OCI-LY1 (cell line): ENCODE measurements at regions not wholly inside any gene's neighbourhood (a gene's known extent, or its start where the extent isn't known, plus 50 kb on each side); places are given as distances from the start of the nearest gene placed in this dataset.

Experiments
- H2AFZ ChIP-seq: fragments of 200-600 bp; sonication (generic), shearing (Covaris generic); 2 replicates; pipeline ENCODE4 v1.6.0; 2014; ENCODE audit warnings: antibody characterized with exemption, mild to moderate bottlenecking, low read length
- H3F3A ChIP-seq: fragments of 200-600 bp; sonication (generic), shearing (Covaris generic); 2 replicates; pipeline ENCODE4 v1.6.0; 2014; ENCODE audit warnings: mild to moderate bottlenecking, antibody characterized with exemption, low read length, moderate library complexity; ENCODE audit not compliant: insufficient read depth
- H3K27ac ChIP-seq: fragments of 200-600 bp; sonication (generic); 2 replicates; pipeline ENCODE4 v1.5.1; 2014; ENCODE audit warnings: low read length, mixed run types, mild to moderate bottlenecking, low read depth; ENCODE audit not compliant: poor library complexity, severe bottlenecking
- H3K27me3 ChIP-seq: fragments of 200-600 bp; sonication (generic); 2 replicates; pipeline ENCODE4 v1.6.0; 2014; ENCODE audit warnings: antibody characterized with exemption, mild to moderate bottlenecking, low read length, moderate library complexity; ENCODE audit not compliant: insufficient read depth
- H3K36me3 ChIP-seq: fragments of 200-600 bp; sonication (generic); 2 replicates; pipeline ENCODE4 v1.6.1; 2014; ENCODE audit warnings: mild to moderate bottlenecking, antibody characterized with exemption, low read length, moderate library complexity, mixed read lengths; ENCODE audit not compliant: insufficient read depth
- H3K4me1 ChIP-seq: fragments of 200-600 bp; sonication (generic); 2 replicates; pipeline ENCODE4 v1.5.1; 2014; ENCODE audit warnings: mild to moderate bottlenecking, low read length, moderate library complexity; ENCODE audit not compliant: insufficient read depth, severe bottlenecking
- H3K4me2 ChIP-seq: fragments of 200-600 bp; sonication (generic), shearing (Covaris generic); 2 replicates; pipeline ENCODE4 v1.6.1; 2014; ENCODE audit warnings: low read length
- H3K4me3 ChIP-seq: fragments of 200-600 bp; sonication (generic); 2 replicates; pipeline ENCODE4 v1.5.1; 2014; ENCODE audit warnings: low read length, low read depth, mild to moderate bottlenecking, mixed read lengths; ENCODE audit not compliant: poor library complexity, severe bottlenecking
- H3K79me2 ChIP-seq: fragments of 200-600 bp; shearing (Covaris generic); 2 replicates; pipeline ENCODE4 v1.6.1; 2016; ENCODE audit warnings: mixed run types, low read length, mixed read lengths; ENCODE audit not compliant: insufficient read depth
- H3K9ac ChIP-seq: fragments of 200-600 bp; sonication (generic), shearing (Covaris generic); 2 replicates; pipeline ENCODE4 v1.6.1; 2014; ENCODE audit warnings: mild to moderate bottlenecking, low read length, mixed read lengths
- H3K9me2 ChIP-seq: fragments of 200-600 bp; sonication (generic), shearing (Covaris generic); 2 replicates; pipeline ENCODE4 v1.6.1; 2014; ENCODE audit warnings: low read depth, mild to moderate bottlenecking, low read length, mixed read lengths
- H3K9me3 ChIP-seq: fragments of 200-600 bp; shearing (Covaris generic); 2 replicates; pipeline ENCODE4 v1.6.1; 2014; ENCODE audit warnings: low read length, mixed read lengths
- H4K20me1 ChIP-seq: fragments of 200-600 bp; sonication (generic), shearing (Covaris generic); 2 replicates; pipeline ENCODE4 v1.6.0; 2016; ENCODE audit warnings: mild to moderate bottlenecking, low read length; ENCODE audit not compliant: insufficient read depth
- EZH2 ChIP-seq: fragments of 200-600 bp; sonication (generic), shearing (Covaris generic); IDR thresholded peaks from 2 replicates; pipeline ENCODE4 v1.8.0; 2017; ENCODE audit warnings: borderline replicate concordance, mixed run types, mild to moderate bottlenecking, antibody characterized with exemption, low read length, moderate library complexity, mixed read lengths
- TF ChIP-seq, protein P1 (sequence below): fragments of 200-600 bp; sonication (generic), shearing (Covaris generic); IDR thresholded peaks from 2 replicates; pipeline ENCODE4 v1.5.1; 2017; ENCODE audit warnings: mild to moderate bottlenecking, antibody characterized with exemption, low read length, moderate library complexity, mixed read lengths

DNA sequence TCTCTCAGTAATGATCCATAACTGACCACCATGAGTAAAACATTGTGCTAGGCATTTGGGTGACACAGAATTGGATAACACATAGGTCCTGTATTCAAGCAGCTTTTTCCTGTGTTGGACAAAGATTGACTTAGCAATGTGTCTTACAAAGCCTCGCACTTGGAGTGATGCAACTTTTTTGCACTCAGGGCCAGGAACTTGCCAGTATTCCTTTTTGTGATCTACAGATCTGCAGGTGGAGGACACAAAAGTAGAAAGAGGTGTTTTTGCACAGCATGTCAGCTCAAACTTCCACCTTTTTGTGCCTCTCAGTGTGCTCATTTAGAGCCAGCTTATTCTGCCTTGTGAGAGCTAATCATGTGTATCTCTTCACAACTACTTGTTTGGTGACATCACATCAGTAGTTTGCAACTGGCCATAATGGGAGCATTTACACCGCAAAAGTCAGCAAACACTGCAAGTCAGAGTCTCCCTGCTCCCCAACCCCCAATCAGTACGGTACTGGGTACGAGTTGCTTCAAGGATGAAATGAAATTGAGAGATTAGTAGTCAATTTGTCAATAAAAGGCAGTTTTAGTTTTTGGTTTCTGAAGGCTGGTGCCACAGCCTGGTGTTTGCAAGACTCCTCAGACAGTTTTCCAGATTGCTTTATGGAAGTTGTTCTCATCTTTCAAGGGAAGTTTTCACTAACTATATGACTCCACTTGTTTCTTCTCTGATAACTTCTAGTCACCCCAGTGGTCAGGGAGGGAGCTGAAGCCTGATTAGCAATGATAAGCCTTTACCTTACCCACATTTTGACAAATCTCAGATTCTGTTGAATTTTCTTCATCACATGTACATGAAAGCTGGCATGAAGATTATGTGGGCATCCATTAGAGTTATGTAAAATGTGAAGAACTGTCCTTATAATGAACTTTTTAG is 149.1 kb downstream of the PDCD6IP start:
- no peaks in the 10 kb centered on the region for H3K9me3 ChIP-seq
- no peak overlapping the region for H3K4me2 ChIP-seq
- no peak overlapping the region for H3K4me3 ChIP-seq
- TF ChIP-seq, protein P1, sequence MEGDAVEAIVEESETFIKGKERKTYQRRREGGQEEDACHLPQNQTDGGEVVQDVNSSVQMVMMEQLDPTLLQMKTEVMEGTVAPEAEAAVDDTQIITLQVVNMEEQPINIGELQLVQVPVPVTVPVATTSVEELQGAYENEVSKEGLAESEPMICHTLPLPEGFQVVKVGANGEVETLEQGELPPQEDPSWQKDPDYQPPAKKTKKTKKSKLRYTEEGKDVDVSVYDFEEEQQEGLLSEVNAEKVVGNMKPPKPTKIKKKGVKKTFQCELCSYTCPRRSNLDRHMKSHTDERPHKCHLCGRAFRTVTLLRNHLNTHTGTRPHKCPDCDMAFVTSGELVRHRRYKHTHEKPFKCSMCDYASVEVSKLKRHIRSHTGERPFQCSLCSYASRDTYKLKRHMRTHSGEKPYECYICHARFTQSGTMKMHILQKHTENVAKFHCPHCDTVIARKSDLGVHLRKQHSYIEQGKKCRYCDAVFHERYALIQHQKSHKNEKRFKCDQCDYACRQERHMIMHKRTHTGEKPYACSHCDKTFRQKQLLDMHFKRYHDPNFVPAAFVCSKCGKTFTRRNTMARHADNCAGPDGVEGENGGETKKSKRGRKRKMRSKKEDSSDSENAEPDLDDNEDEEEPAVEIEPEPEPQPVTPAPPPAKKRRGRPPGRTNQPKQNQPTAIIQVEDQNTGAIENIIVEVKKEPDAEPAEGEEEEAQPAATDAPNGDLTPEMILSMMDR, result no peak
- no peaks in the 10 kb centered on the region for H3K36me3 ChIP-seq
- H4K20me1 ChIP-seq, result no peaks in the 10 kb centered on the region
- H3K4me1 ChIP-seq, result no peaks in the 10 kb centered on the region
- no peaks in the 10 kb centered on the region for H3F3A ChIP-seq
- H3K27me3 ChIP-seq, result 0 out of 2 replicates have a peak, but pooled peaks cover 2% of the 10 kb centered on the region
- H3K27ac ChIP-seq, result no peak overlapping the region
- no peaks in the 10 kb centered on the region for H3K79me2 ChIP-seq
- H3K9ac ChIP-seq, result no peak overlapping the region
- H2AFZ ChIP-seq, result no peak overlapping the region
- no peaks in the 10 kb centered on the region for H3K9me2 ChIP-seq

DNA sequence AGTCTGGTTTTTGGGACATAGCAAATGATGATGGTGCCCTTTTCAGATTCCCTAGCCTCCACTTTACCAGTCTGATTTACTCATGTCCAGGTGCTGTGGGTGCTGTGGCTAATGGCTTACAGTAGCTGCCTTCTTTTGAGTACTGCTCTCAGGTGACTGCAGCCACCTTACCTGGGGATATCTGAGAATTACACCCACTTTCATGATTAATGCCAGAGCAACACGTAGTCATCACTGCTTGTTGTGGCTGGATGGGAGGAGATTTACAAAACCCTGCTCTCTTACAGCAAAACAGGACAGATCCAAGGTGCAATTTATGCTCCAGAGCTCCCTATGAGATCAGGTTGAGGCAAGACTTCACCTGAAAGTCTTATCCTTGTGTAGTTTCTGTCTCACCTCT is 150.6 kb downstream of the PDCD6IP start:
- TF ChIP-seq, protein P1, result no peak
- no peak for TF ChIP-seq EZH2
- H3K9me2 ChIP-seq, result no peaks in the 10 kb centered on the region
- H3F3A ChIP-seq, result no peaks in the 10 kb centered on the region
- H3K4me1 ChIP-seq, result no peaks in the 10 kb centered on the region
- H4K20me1 ChIP-seq, result no peaks in the 10 kb centered on the region
- no peak overlapping the region for H3K27ac ChIP-seq
- no peaks in the 10 kb centered on the region for H3K36me3 ChIP-seq
- no peak overlapping the region for H2AFZ ChIP-seq
- H3K79me2 ChIP-seq, result no peaks in the 10 kb centered on the region
- no peak overlapping the region for H3K4me2 ChIP-seq
- no peak overlapping the region for H3K9ac ChIP-seq
- H3K27me3 ChIP-seq, result 0 out of 2 replicates have a peak, but pooled peaks cover 2% of the 10 kb centered on the region
- no peak overlapping the region for H3K4me3 ChIP-seq
- no peaks in the 10 kb centered on the region for H3K9me3 ChIP-seq

DNA sequence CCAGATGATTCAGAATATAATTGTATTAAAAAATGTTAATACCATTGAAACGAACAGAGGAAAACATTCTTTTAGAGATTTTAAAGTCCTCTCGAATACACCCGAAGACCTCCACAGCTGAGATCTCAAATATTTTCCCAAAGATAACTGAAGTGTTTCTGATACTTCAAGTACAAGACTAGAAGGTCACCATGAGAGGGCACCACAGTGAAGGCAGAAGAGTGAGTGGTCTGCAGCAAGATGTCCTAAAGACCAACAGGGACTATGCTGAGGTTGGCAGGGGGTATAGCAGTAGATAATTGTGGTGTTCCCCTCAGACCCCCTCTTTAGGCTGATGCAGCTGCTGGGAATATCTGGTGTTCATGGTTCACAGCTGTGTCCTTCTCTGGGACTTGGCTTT is 156.5 kb downstream of the PDCD6IP start:
- Histone ChIP-seq H4K20me1 (no peaks in the 10 kb centered on the region), H3K79me2 (no peaks in the 10 kb centered on the region), H3K27ac (no peak overlapping the region), H3K9me2 (no peaks in the 10 kb centered on the region), H3K36me3 (no peaks in the 10 kb centered on the region), H3K4me3 (no peak overlapping the region), H3K9me3 (no peaks in the 10 kb centered on the region), H3K27me3 (0 out of 2 replicates have a peak, but pooled peaks cover 2% of the 10 kb centered on the region), H3F3A (no peaks in the 10 kb centered on the region), H2AFZ (no peak overlapping the region), H3K4me1 (no peaks in the 10 kb centered on the region), H3K9ac (no peak overlapping the region), H3K4me2 (no peak overlapping the region)
- no peak for TF ChIP-seq EZH2
- TF ChIP-seq, protein P1, result peak; percentile 10; the same call in 1 of the 2 replicates
